Natural killer cell (primary cell): ENCODE measurements at regions not wholly inside any gene's neighbourhood (a gene's known extent, or its start where the extent isn't known, plus 50 kb on each side); places are given as distances from the start of the nearest gene placed in this dataset.

Source experiments
- ATAC-seq, 3 donors: fragments of 150-1000 bp in 2 of 3; fragments of 200-7000 bp in 1 of 3; cut with Tn5 transposase; 1 replicate in 1 of 3; 2 replicates in 2 of 3; pipeline ENCODE4 v1.10.0; 2021; ENCODE audit warnings: mild to moderate bottlenecking in 2 of 3, moderate library complexity in 2 of 3
- DNase-seq, 2 donors: peaks; one replicate each; pipeline versions ENCODE4 v3.0.0 to v3.0.0-alpha.2; 2013 to 2021; ENCODE audit warnings: mixed read lengths in 1 of 2
- H3K27ac ChIP-seq: one replicate; pipeline ENCODE4 v1.5.1; 2013; ENCODE audit warnings: mild to moderate bottlenecking, low read length
- H3K27me3 ChIP-seq: one replicate; pipeline ENCODE4 v1.6.1; 2013; ENCODE audit warnings: low read length; ENCODE audit not compliant: control insufficient read depth, insufficient read depth
- H3K36me3 ChIP-seq: one replicate; pipeline ENCODE4 v1.6.1; 2013; ENCODE audit warnings: low read length; ENCODE audit not compliant: control insufficient read depth, insufficient read depth
- H3K4me1 ChIP-seq: one replicate; pipeline ENCODE4 v1.6.1; 2013; ENCODE audit warnings: low read length; ENCODE audit not compliant: control insufficient read depth, insufficient read depth
- H3K4me3 ChIP-seq: one replicate; pipeline ENCODE4 v1.5.1; 2013; ENCODE audit warnings: low read length
- H3K9me3 ChIP-seq: one replicate; pipeline ENCODE4 v1.6.1; 2013; ENCODE audit warnings: low read length; ENCODE audit not compliant: control insufficient read depth, insufficient read depth
- H3K27ac Mint-ChIP-seq, 2 donors: one replicate each; pipeline ENCODE4 v1.8.0; 2022; ENCODE audit warnings: mild to moderate bottlenecking in 2 of 2, mixed read lengths in 2 of 2, moderate library complexity in 1 of 2
- H3K27me3 Mint-ChIP-seq, 2 donors: one replicate each; pipeline ENCODE4 v1.8.0; 2022; ENCODE audit warnings: low read depth in 2 of 2, mixed read lengths in 2 of 2
- H3K36me3 Mint-ChIP-seq: one replicate; pipeline ENCODE4 v1.8.0; 2022; ENCODE audit warnings: mixed read lengths
- H3K4me1 Mint-ChIP-seq, 2 donors: one replicate each; pipeline ENCODE4 v1.8.0; 2022; ENCODE audit warnings: mixed read lengths in 2 of 2
- H3K4me3 Mint-ChIP-seq: one replicate; pipeline ENCODE4 v1.8.0; 2022; ENCODE audit warnings: mild to moderate bottlenecking, moderate library complexity, mixed read lengths
- H3K9me3 Mint-ChIP-seq, 2 donors: one replicate each; pipeline ENCODE4 v1.8.0; 2022; ENCODE audit warnings: mixed read lengths in 2 of 2
- CTCF ChIP-seq: fragments of 200-600 bp; IDR thresholded peaks from one replicate; pipeline ENCODE4 v1.8.0; 2022; ENCODE audit warnings: antibody characterized with exemption
- WGBS: methylation state at CpG from one replicate; pipeline ENCODE4 v1.1.7; 2013; ENCODE audit warnings: missing lambda C conversion rate; ENCODE audit not compliant: insufficient coverage; 5-methylcytosine and 5-hydroxymethylcytosine counted together
- intact Hi-C: fragments of 100-400 bp; cut with micrococcal nuclease; formaldehyde crosslinking; loops from one replicate; pipeline ENCODE4 v1.14.2; 2022

- no peaks in the 10 kb centered on the region for H3K36me3 Mint-ChIP-seq
- H3K9me3 ChIP-seq = no peaks in the 10 kb centered on the region
- no peaks in the 10 kb centered on the region for H3K27me3 ChIP-seq
- H3K27ac Mint-ChIP-seq = no peak overlapping the region
- intact Hi-C loops = no loop called here
- TF ChIP-seq CTCF = no peak
- no peaks in the 10 kb centered on the region for H3K9me3 Mint-ChIP-seq
- ATAC-seq (no peak), DNase-seq (no peak)
- no peaks in the 10 kb centered on the region for H3K4me1 ChIP-seq
- H3K4me3 Mint-ChIP-seq = no peak overlapping the region
- no peak overlapping the region for H3K27ac ChIP-seq
- WGBS = 93% methylated on average over 4 of the region's 4 CpGs
- no peaks in the 10 kb centered on the region for H3K4me1 Mint-ChIP-seq
- no peak overlapping the region for H3K4me3 ChIP-seq
- H3K27me3 Mint-ChIP-seq = no peaks in the 10 kb centered on the region
- no peaks in the 10 kb centered on the region for H3K36me3 ChIP-seq
Measured at GRCh38 chr9:79913867-79914266, 342.1 kb downstream of the TLE4 start.

GRCh38 chr9:79912318-79913070 lies 340.7 kb downstream of the TLE4 start:
- intact Hi-C loops = no loop called here
- WGBS = 86% methylated on average over 1 of the region's 2 CpGs
- no peak overlapping the region for H3K27ac Mint-ChIP-seq
- Histone ChIP-seq H3K9me3 (no peaks in the 10 kb centered on the region), H3K4me1 (no peaks in the 10 kb centered on the region), H3K27me3 (no peaks in the 10 kb centered on the region), H3K4me3 (no peak overlapping the region), H3K36me3 (no peaks in the 10 kb centered on the region), H3K27ac (no peak overlapping the region)
- no peak overlapping the region for H3K4me3 Mint-ChIP-seq
- no peaks in the 10 kb centered on the region for H3K27me3 Mint-ChIP-seq
- no peaks in the 10 kb centered on the region for H3K4me1 Mint-ChIP-seq
- H3K36me3 Mint-ChIP-seq = no peaks in the 10 kb centered on the region
- H3K9me3 Mint-ChIP-seq = no peaks in the 10 kb centered on the region
- no peak for ATAC-seq
- TF ChIP-seq CTCF = no peak
- DNase-seq = no peak

- no peak for TF ChIP-seq CTCF
- H3K9me3 Mint-ChIP-seq = no peaks in the 10 kb centered on the region
- H3K9me3 ChIP-seq = no peaks in the 10 kb centered on the region
- intact Hi-C loops = no loop called here
- H3K4me3 Mint-ChIP-seq = no peak overlapping the region
- H3K36me3 ChIP-seq = no peaks in the 10 kb centered on the region
- no peak for DNase-seq
- H3K4me1 ChIP-seq = no peaks in the 10 kb centered on the region
- H3K27me3 Mint-ChIP-seq = no peaks in the 10 kb centered on the region
- H3K4me1 Mint-ChIP-seq = no peaks in the 10 kb centered on the region
- H3K27ac ChIP-seq = no peak overlapping the region
- H3K27ac Mint-ChIP-seq = no peak overlapping the region
- no peaks in the 10 kb centered on the region for H3K36me3 Mint-ChIP-seq
- ATAC-seq = no peak
- H3K27me3 ChIP-seq = no peaks in the 10 kb centered on the region
- no peak overlapping the region for H3K4me3 ChIP-seq
- 97% methylated on average over 16 of the region's 19 CpGs for WGBS
Measured at GRCh38 chr9:79911724-79912123, 340.0 kb downstream of the TLE4 start.
